ENCODE measurements at regions not wholly inside any gene's neighbourhood (a gene's known extent, or its start where the extent isn't known, plus 50 kb on each side); places are given as distances from the start of the nearest gene placed in this dataset.

DNA sequence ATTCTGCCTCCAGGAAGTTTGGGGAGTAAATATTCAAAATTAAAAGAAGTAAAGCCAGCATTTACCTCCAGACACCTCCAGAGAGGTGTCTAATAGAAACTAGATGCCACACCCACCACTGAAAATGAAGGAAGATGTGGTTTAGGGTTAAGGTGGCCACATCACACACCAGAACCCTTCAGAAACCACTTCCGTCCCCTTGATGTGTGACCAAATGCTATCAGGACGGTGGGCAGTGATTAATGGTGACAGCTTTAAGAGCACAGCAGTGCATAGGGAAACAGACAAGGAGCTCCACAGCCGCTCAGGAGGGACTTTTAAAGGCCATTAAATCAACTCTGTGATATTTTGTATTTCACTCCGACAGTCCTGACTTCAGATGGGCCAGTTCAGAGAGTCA is 295.2 kb downstream of the BRINP1 start:
- TF ChIP-seq, protein P1, sequence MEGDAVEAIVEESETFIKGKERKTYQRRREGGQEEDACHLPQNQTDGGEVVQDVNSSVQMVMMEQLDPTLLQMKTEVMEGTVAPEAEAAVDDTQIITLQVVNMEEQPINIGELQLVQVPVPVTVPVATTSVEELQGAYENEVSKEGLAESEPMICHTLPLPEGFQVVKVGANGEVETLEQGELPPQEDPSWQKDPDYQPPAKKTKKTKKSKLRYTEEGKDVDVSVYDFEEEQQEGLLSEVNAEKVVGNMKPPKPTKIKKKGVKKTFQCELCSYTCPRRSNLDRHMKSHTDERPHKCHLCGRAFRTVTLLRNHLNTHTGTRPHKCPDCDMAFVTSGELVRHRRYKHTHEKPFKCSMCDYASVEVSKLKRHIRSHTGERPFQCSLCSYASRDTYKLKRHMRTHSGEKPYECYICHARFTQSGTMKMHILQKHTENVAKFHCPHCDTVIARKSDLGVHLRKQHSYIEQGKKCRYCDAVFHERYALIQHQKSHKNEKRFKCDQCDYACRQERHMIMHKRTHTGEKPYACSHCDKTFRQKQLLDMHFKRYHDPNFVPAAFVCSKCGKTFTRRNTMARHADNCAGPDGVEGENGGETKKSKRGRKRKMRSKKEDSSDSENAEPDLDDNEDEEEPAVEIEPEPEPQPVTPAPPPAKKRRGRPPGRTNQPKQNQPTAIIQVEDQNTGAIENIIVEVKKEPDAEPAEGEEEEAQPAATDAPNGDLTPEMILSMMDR (IDR thresholded peaks at IDR 0.05) = no peak
- ATAC-seq (ENCODE audit: low FRiP score) (no peak), DNase-seq (ENCODE audit: low spot score) (no peak)

DNA sequence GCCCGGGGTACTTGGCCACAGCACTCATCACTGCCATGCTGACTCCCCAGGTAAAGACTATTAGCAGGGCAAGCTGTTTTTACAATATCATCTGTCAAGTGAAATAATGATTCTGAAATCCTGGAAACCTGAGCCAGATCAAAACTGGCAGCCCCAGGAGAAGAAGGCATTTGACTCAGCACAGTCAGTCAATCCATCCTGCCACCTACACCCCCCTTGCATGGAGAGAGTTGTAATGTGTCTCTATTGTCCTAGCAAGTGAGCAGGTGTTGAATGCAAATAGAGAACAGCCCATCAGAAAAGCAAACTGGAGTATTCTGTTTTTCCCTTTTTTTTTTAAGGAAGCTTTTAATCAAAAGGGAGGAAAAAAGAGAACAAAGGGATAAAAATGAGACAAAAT is 291.2 kb downstream of the BRINP1 start:
- DNase-seq (ENCODE audit: low spot score) (no peak), ATAC-seq (ENCODE audit: low FRiP score) (no peak)
- TF ChIP-seq, protein P1 (IDR thresholded peaks at IDR 0.05) = no peak

GRCh38 chr9:119083673-119084072 is 285.6 kb downstream of the BRINP1 start:
- ATAC-seq (ENCODE audit: low FRiP score) = no peak
- TF ChIP-seq, protein P1 (IDR thresholded peaks at IDR 0.05) = no peak
- DNase-seq (ENCODE audit: low spot score) = no peak

- TF ChIP-seq, protein P1 (IDR thresholded peaks at IDR 0.05) = no peak
- ATAC-seq (ENCODE audit: low FRiP score) (no peak), DNase-seq (ENCODE audit: low spot score) (no peak)
These were observed 282.6 kb downstream of the BRINP1 start for GRCh38 chr9:119086590-119086989.

DNA sequence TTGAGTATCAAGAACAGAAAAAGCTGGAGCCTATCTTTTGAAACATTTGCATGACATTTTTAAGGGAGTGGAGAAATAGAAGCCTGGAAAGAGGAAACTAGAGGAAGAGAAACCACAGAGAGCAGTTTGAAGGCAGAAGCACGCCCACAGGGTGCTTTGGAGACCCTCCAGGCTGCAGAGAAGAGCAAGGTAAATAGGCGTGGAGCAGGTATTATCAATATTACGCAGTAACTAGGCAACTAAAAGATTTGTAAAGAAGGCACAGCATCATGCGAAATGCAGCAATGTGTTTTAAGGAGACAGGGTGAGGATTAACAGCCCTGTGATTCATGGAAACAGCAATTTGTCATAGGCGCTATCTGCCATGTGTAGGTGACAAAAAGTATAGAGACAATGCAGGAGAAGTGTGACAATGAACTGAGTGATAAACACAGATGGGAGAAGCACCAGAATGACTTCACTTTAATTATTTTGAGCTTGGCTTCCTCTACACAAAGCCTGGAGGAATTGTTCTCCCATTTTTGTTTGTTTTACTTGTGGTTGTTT is 281.2 kb downstream of the BRINP1 start:
- TF ChIP-seq, protein P1 (IDR thresholded peaks at IDR 0.05) = no peak
- DNase-seq (ENCODE audit: low spot score) (no peak), ATAC-seq (ENCODE audit: low FRiP score) (no peak)

- DNase-seq (ENCODE audit: low spot score) (no peak), ATAC-seq (ENCODE audit: low FRiP score) (no peak)
- TF ChIP-seq, protein P1 (IDR thresholded peaks at IDR 0.05) = no peak
These were observed 278.2 kb downstream of the BRINP1 start for GRCh38 chr9:119091074-119091473.

DNA sequence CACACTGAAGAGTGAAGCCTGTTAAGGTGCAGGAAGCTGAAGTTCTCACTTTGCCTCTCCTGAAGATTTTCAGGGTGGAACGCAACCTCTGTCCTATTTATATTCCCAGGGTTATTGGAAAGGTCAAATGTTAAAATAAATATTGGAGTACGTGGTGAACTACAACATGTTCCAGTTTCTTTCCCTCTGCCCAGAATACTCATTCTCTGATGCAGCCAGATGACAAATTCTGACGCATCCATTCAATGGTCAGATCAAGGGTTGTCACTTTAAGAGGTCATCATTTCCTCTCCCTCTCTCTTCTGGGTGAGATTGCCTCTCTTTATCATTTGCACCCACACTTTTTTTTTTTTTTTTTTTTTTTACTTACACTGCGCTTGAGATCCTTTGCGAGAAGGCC is 277.1 kb downstream of the BRINP1 start:
- DNase-seq (ENCODE audit: low spot score) = no peak
- TF ChIP-seq, protein P1 (IDR thresholded peaks at IDR 0.05) = no peak
- no peak for ATAC-seq (ENCODE audit: low FRiP score)

Data from omental fat pad (tissue), 3 donors.